WTC11 (cell line): ENCODE measurements at regions not wholly inside any gene's neighbourhood (a gene's known extent, or its start where the extent isn't known, plus 50 kb on each side); places are given as distances from the start of the nearest gene placed in this dataset.
A peak's percentile ranks its signal among the peaks of the same experiment; 100 is the strongest.

ENCODE experiments used
- ATAC-seq: fragments of 200-7000 bp; cut with Tn5 transposase; 2 replicates; pipeline ENCODE4 v1.10.0; 2021; ENCODE audit warnings: mild to moderate bottlenecking, moderate library complexity
- CTCF ChIA-PET: fragments of 300-600 bp; sonication (Branson Sonifier 250); formaldehyde crosslinking; loops from one replicate; lab custom pipeline; 2021; ENCODE audit warnings: antibody characterized with exemption; lab: Charles Lee
- POLR2A ChIA-PET: fragments of 350-600 bp; sonication (Branson Sonifier 250); formaldehyde crosslinking; loops from one replicate; lab custom pipeline; 2021; ENCODE audit warnings: antibody characterized with exemption; lab: Charles Lee
- DNase-seq: peaks from one replicate; pipeline ENCODE4 v3.0.0; 2021; ENCODE audit warnings: low spot score
- H3K27ac Mint-ChIP-seq: 2 replicates; pipeline ENCODE4 v1.8.0; 2021; ENCODE audit warnings: mixed read lengths
- H3K27me3 Mint-ChIP-seq: 2 replicates; pipeline ENCODE4 v1.8.0; 2021; ENCODE audit warnings: low read depth, mild to moderate bottlenecking, moderate library complexity, mixed read lengths
- H3K36me3 Mint-ChIP-seq: 2 replicates; pipeline ENCODE4 v1.8.0; 2021; ENCODE audit warnings: mixed read lengths
- H3K4me1 Mint-ChIP-seq: 2 replicates; pipeline ENCODE4 v1.8.0; 2022; ENCODE audit warnings: mixed read lengths
- H3K4me3 Mint-ChIP-seq: 2 replicates; pipeline ENCODE4 v1.8.0; 2021; ENCODE audit warnings: mild to moderate bottlenecking, moderate library complexity, mixed read lengths
- H3K9me3 Mint-ChIP-seq: 2 replicates; pipeline ENCODE4 v1.8.0; 2021; ENCODE audit warnings: mixed read lengths
- JAZF1 ChIP-seq: fragments of 250-450 bp; sonication (Bioruptor Pico); IDR thresholded peaks from 2 replicates; pipeline ENCODE4 v1.9.0; 2021; ENCODE audit warnings: moderate library complexity, mild to moderate bottlenecking, inconsistent platforms
- KAT7 ChIP-seq: sonication (generic); formaldehyde crosslinking; IDR thresholded peaks from 2 replicates; pipeline ENCODE4 v1.8.1; 2023; ENCODE audit warnings: missing genetic modification reagents, mild to moderate bottlenecking, borderline replicate concordance
- NFYB ChIP-seq: sonication (generic); formaldehyde crosslinking; conservative IDR thresholded peaks from 2 replicates; pipeline ENCODE4 v1.8.0; 2022; ENCODE audit warnings: low read depth, missing genetic modification reagents
- NR2C2 ChIP-seq: sonication (generic); formaldehyde crosslinking; IDR thresholded peaks from 2 replicates; pipeline ENCODE4 v1.8.0; 2022; ENCODE audit warnings: mild to moderate bottlenecking, missing genetic modification reagents
- NR3C1 ChIP-seq: sonication (generic); formaldehyde crosslinking; conservative IDR thresholded peaks from 2 replicates; pipeline ENCODE4 v1.8.1; 2023; ENCODE audit warnings: low read depth, mild to moderate bottlenecking, missing genetic modification reagents
- OVOL2 ChIP-seq: fragments of 250-450 bp; sonication (Bioruptor Pico); IDR thresholded peaks from 2 replicates; pipeline ENCODE4 v1.9.0; 2021; ENCODE audit warnings: mild to moderate bottlenecking, borderline replicate concordance
- RORB ChIP-seq: fragments of 250-450 bp; sonication (Bioruptor Pico); IDR thresholded peaks from 2 replicates; pipeline ENCODE4 v1.9.0; 2021; ENCODE audit warnings: mild to moderate bottlenecking
- SP1 ChIP-seq: sonication (generic); formaldehyde crosslinking; conservative IDR thresholded peaks from 2 replicates; pipeline ENCODE4 v1.8.1; 2022; ENCODE audit warnings: missing genetic modification reagents
- ZNF121 ChIP-seq: sonication (generic); formaldehyde crosslinking; IDR thresholded peaks from 2 replicates; pipeline ENCODE4 v1.8.0; 2023; ENCODE audit warnings: missing genetic modification reagents
- ZNF219 ChIP-seq: sonication (generic); formaldehyde crosslinking; IDR thresholded peaks from 2 replicates; pipeline ENCODE4 v1.8.0; 2023; ENCODE audit warnings: missing genetic modification reagents, mild to moderate bottlenecking, borderline replicate concordance
- TF ChIP-seq, protein P1 (sequence below): fragments of 250-450 bp; sonication (Bioruptor Pico); IDR thresholded peaks from 2 replicates; pipeline ENCODE4 v1.9.0; 2021; ENCODE audit warnings: mild to moderate bottlenecking
- TF ChIP-seq, protein P2 (sequence below): sonication (generic); formaldehyde crosslinking; IDR thresholded peaks from 2 replicates; pipeline ENCODE4 v1.8.0; 2022; ENCODE audit warnings: mild to moderate bottlenecking, missing genetic modification reagents
- TF ChIP-seq, protein P3 (sequence below): sonication (generic); formaldehyde crosslinking; IDR thresholded peaks from 2 replicates; pipeline ENCODE4 v1.8.1; 2022; ENCODE audit warnings: mild to moderate bottlenecking, moderate library complexity, missing genetic modification reagents
- TF ChIP-seq, protein P4 (sequence below): sonication (generic); formaldehyde crosslinking; IDR thresholded peaks from 2 replicates; pipeline ENCODE4 v1.8.0; 2022; ENCODE audit warnings: missing genetic modification reagents
- TF ChIP-seq, protein P5 (sequence below): sonication (generic); formaldehyde crosslinking; conservative IDR thresholded peaks from 2 replicates; pipeline ENCODE4 v1.8.1; 2022; ENCODE audit warnings: mild to moderate bottlenecking, missing genetic modification reagents

DNA sequence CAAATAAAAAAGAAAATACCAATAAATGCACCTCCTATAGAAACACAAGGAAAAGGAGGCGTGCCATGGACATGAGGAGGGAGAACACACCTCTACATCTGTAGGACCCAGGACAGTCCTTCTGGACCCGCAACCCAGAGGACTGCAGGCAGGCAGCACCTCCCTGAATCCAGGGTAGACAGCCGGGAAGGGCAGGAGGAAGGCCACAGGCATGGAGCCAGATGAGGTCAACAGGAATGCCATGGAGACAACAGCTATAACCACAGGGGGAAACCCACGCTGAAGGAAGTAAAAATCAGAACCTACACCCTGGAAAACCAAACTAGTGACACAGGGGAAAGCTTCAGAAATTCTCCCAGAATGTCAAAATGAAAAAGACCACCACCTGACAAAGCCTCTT is 248.8 kb upstream of the NSMCE3 start:
- Mint-ChIP-seq H3K4me3 (no peak overlapping the region), H3K4me1 (peaks cover 27% of the 10 kb centered on the region), H3K9me3 (peaks cover 31% of the 10 kb centered on the region)
- no peak for DNase-seq
- TF ChIP-seq NR3C1 (CRISPR knock-in tag) (no peak), KAT7 (no peak), NFYB (CRISPR knock-in tag) (no peak), NR2C2 (CRISPR knock-in tag) (no peak), RORB (CRISPR knock-in tag) (no peak), SP1 (CRISPR knock-in tag) (no peak), JAZF1 (CRISPR knock-in tag) (no peak), OVOL2 (no peak)
- TF ChIP-seq, protein P1, sequence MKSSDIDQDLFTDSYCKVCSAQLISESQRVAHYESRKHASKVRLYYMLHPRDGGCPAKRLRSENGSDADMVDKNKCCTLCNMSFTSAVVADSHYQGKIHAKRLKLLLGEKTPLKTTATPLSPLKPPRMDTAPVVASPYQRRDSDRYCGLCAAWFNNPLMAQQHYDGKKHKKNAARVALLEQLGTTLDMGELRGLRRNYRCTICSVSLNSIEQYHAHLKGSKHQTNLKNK (CRISPR knock-in tag): no peak
- TF ChIP-seq, protein P2, sequence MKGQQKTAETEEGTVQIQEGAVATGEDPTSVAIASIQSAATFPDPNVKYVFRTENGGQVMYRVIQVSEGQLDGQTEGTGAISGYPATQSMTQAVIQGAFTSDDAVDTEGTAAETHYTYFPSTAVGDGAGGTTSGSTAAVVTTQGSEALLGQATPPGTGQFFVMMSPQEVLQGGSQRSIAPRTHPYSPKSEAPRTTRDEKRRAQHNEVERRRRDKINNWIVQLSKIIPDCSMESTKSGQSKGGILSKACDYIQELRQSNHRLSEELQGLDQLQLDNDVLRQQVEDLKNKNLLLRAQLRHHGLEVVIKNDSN (CRISPR knock-in tag): no peak
- TF ChIP-seq, all 79 proteins: peak for 0
- ChIA-PET POLR2A (no interaction called here), CTCF (no interaction called here)
- Mint-ChIP-seq H3K27me3 (no peaks in the 10 kb centered on the region), H3K36me3 (peaks cover 18% of the 10 kb centered on the region), H3K27ac (no peak overlapping the region)
- ATAC-seq: no peak

DNA sequence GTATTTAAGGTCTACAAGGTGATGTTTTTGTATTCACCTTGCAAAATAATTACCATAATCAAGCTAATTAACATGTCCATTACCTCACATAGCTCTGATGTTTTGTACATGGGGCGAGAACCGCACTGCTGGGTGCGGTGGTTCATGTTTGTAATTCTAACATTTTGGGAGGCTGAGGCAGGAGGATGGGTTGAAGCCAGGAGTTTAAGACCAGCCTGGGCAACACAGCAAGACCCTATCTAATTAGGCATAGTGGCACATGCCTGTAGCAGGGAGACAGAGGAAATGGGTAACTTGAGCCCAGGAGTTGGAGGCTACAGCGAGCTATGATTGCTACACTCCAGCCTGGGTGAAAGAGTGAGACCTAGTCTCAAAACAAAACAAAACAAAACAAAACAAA is 248.2 kb upstream of the NSMCE3 start:
- peaks cover 18% of the 10 kb centered on the region for H3K36me3 Mint-ChIP-seq
- H3K4me1 Mint-ChIP-seq: peaks cover 23% of the 10 kb centered on the region
- H3K9me3 Mint-ChIP-seq: peaks cover 31% of the 10 kb centered on the region
- H3K4me3 Mint-ChIP-seq: no peak overlapping the region
- TF ChIP-seq, protein P3, sequence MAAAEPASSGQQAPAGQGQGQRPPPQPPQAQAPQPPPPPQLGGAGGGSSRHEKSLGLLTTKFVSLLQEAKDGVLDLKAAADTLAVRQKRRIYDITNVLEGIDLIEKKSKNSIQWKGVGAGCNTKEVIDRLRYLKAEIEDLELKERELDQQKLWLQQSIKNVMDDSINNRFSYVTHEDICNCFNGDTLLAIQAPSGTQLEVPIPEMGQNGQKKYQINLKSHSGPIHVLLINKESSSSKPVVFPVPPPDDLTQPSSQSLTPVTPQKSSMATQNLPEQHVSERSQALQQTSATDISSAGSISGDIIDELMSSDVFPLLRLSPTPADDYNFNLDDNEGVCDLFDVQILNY (CRISPR knock-in tag): no peak
- no peak for TF ChIP-seq ZNF219 (CRISPR knock-in tag)
- TF ChIP-seq, protein P4, sequence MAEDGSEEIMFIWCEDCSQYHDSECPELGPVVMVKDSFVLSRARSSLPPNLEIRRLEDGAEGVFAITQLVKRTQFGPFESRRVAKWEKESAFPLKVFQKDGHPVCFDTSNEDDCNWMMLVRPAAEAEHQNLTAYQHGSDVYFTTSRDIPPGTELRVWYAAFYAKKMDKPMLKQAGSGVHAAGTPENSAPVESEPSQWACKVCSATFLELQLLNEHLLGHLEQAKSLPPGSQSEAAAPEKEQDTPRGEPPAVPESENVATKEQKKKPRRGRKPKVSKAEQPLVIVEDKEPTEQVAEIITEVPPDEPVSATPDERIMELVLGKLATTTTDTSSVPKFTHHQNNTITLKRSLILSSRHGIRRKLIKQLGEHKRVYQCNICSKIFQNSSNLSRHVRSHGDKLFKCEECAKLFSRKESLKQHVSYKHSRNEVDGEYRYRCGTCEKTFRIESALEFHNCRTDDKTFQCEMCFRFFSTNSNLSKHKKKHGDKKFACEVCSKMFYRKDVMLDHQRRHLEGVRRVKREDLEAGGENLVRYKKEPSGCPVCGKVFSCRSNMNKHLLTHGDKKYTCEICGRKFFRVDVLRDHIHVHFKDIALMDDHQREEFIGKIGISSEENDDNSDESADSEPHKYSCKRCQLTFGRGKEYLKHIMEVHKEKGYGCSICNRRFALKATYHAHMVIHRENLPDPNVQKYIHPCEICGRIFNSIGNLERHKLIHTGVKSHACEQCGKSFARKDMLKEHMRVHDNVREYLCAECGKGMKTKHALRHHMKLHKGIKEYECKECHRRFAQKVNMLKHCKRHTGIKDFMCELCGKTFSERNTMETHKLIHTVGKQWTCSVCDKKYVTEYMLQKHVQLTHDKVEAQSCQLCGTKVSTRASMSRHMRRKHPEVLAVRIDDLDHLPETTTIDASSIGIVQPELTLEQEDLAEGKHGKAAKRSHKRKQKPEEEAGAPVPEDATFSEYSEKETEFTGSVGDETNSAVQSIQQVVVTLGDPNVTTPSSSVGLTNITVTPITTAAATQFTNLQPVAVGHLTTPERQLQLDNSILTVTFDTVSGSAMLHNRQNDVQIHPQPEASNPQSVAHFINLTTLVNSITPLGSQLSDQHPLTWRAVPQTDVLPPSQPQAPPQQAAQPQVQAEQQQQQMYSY (CRISPR knock-in tag): no peak
- TF ChIP-seq, protein P5, sequence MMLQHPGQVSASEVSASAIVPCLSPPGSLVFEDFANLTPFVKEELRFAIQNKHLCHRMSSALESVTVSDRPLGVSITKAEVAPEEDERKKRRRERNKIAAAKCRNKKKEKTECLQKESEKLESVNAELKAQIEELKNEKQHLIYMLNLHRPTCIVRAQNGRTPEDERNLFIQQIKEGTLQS (CRISPR knock-in tag): no peak
- peak; percentile 92 for TF ChIP-seq ZNF121 (CRISPR knock-in tag)
- no peaks in the 10 kb centered on the region for H3K27me3 Mint-ChIP-seq
- DNase-seq: no peak
- ChIA-PET CTCF (no interaction called here), POLR2A (no interaction called here)
- no peak overlapping the region for H3K27ac Mint-ChIP-seq
- ATAC-seq: no peak

DNA sequence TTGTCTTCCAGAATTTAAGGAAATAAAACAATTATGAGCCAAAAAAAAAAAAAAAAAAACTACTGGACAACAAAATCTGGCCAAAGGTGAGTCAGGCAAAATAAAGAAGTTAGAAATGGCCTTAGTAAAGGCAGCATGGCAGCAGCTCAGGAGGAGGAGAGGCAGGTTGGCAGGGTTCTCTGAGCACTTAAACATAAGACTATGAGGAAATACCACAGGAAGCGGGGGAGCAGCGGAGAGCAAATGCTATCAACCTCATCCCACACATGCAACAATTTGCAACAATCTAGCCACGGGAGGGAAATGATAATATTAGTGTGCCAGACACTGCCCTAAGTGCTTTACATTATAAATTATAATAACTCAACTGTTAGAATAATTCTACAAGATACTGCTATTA is 247.3 kb upstream of the NSMCE3 start:
- Mint-ChIP-seq H3K27me3 (no peaks in the 10 kb centered on the region), H3K9me3 (peaks cover 31% of the 10 kb centered on the region), H3K4me3 (no peak overlapping the region), H3K36me3 (peaks cover 18% of the 10 kb centered on the region), H3K4me1 (peaks cover 14% of the 10 kb centered on the region), H3K27ac (no peak overlapping the region)
- ChIA-PET POLR2A (no interaction called here), CTCF (no interaction called here)
- DNase-seq: no peak
- TF ChIP-seq, protein P3 (CRISPR knock-in tag): no peak
- ATAC-seq: no peak
